GM12878 (cell line): ENCODE measurements at regions not wholly inside any gene's neighbourhood (a gene's known extent, or its start where the extent isn't known, plus 50 kb on each side); places are given as distances from the start of the nearest gene placed in this dataset.
A peak's percentile ranks its signal among the peaks of the same experiment; 100 is the strongest.

Experiments
- CBX5 ChIP-seq: sonication (generic); IDR thresholded peaks from 2 replicates; pipeline ENCODE4 v1.6.1; 2016; ENCODE audit warnings: low read depth, moderate library complexity, mild to moderate bottlenecking, inconsistent platforms
- CHD1 ChIP-seq: IDR thresholded peaks from 2 replicates; pipeline ENCODE4 v1.6.1; 2012; ENCODE audit warnings: low read depth, low read length, improper control_type of control experiment
- CREM ChIP-seq: IDR thresholded peaks from 2 replicates; pipeline ENCODE4 v1.6.1; 2014; ENCODE audit warnings: antibody characterized with exemption, low read depth
- DPF2 ChIP-seq: fragments of 450-650 bp; IDR thresholded peaks from 2 replicates; pipeline ENCODE4 v1.6.1; 2017; ENCODE audit warnings: mild to moderate bottlenecking
- EP300 ChIP-seq, 2 experiments: fragments of 150-350 bp in 1 of 2; IDR thresholded peaks; 2 replicates each; pipeline ENCODE4 v1.6.1; 2011 to 2012; ENCODE audit warnings: low read depth in 2 of 2, low read length in 2 of 2, borderline replicate concordance in 1 of 2, improper control_type of control experiment in 1 of 2, inconsistent platforms in 1 of 2; ENCODE audit not compliant: control insufficient read depth in 1 of 2
- ESRRA ChIP-seq: IDR thresholded peaks from 2 replicates; pipeline ENCODE4 v1.6.1; 2012; ENCODE audit warnings: mild to moderate bottlenecking, low read length, improper control_type of control experiment
- HDAC2 ChIP-seq: fragments of 200-600 bp; sonication (generic); IDR thresholded peaks from 2 replicates; pipeline ENCODE4 v1.6.1; 2017
- HDGF ChIP-seq: fragments of 450-650 bp; IDR thresholded peaks from 2 replicates; pipeline ENCODE4 v1.6.1; 2016; ENCODE audit warnings: antibody characterized with exemption
- IRF4 ChIP-seq: IDR thresholded peaks from 2 replicates; pipeline ENCODE4 v1.6.1; 2011; ENCODE audit warnings: low read depth, low read length
- KLF5 ChIP-seq: fragments of 450-650 bp; IDR thresholded peaks from 2 replicates; pipeline ENCODE4 v1.6.1; 2014; ENCODE audit warnings: mild to moderate bottlenecking; ENCODE audit not compliant: partially characterized antibody
- MEF2A ChIP-seq: IDR thresholded peaks from 2 replicates; pipeline ENCODE4 v1.6.1; 2011; ENCODE audit warnings: low read depth, mild to moderate bottlenecking, low read length, moderate library complexity; ENCODE audit not compliant: insufficient read depth
- NBN ChIP-seq: fragments of 450-650 bp; IDR thresholded peaks from 2 replicates; pipeline ENCODE4 v1.6.1; 2016
- NFIC ChIP-seq: IDR thresholded peaks from 2 replicates; pipeline ENCODE4 v1.6.1; 2012; ENCODE audit warnings: low read depth, mild to moderate bottlenecking, inconsistent platforms, low read length, moderate library complexity
- PAX8 ChIP-seq: fragments of 450-650 bp; IDR thresholded peaks from 2 replicates; pipeline ENCODE4 v1.6.1; 2017; ENCODE audit warnings: mild to moderate bottlenecking, moderate library complexity
- POLR2AphosphoS5 ChIP-seq: IDR thresholded peaks from 2 replicates; pipeline ENCODE4 v1.6.1; 2011; ENCODE audit warnings: mild to moderate bottlenecking, low read length, inconsistent platforms
- RAD51 ChIP-seq: fragments of 450-650 bp; IDR thresholded peaks from 2 replicates; pipeline ENCODE4 v1.6.1; 2016; ENCODE audit warnings: moderate library complexity, mild to moderate bottlenecking, inconsistent platforms
- STAT1 ChIP-seq: fragments of 450-650 bp; conservative IDR thresholded peaks from 2 replicates; pipeline ENCODE4 v1.6.1; 2014; ENCODE audit warnings: antibody characterized with exemption, mild to moderate bottlenecking
- TCF3 ChIP-seq: IDR thresholded peaks from 2 replicates; pipeline ENCODE4 v1.6.1; 2012; ENCODE audit warnings: low read depth, mild to moderate bottlenecking, low read length, borderline replicate concordance; ENCODE audit not compliant: insufficient read depth
- USF1 ChIP-seq: IDR thresholded peaks from 2 replicates; pipeline ENCODE4 v1.6.1; 2011; ENCODE audit warnings: borderline replicate concordance, low read depth, mild to moderate bottlenecking, moderate library complexity, mixed read lengths, low read length; ENCODE audit not compliant: insufficient read depth; ENCODE audit errors: extremely low read length
- USF2 ChIP-seq: IDR thresholded peaks from 2 replicates; pipeline ENCODE4 v1.6.1; 2011; ENCODE audit warnings: low read depth, low read length, improper control_type of control experiment, borderline replicate concordance
- ZBED1 ChIP-seq: IDR thresholded peaks from 2 replicates; pipeline ENCODE4 v1.6.1; 2016; ENCODE audit warnings: borderline replicate concordance
- ZBTB40 ChIP-seq: fragments of 450-650 bp; IDR thresholded peaks from 2 replicates; pipeline ENCODE4 v1.6.1; 2016; ENCODE audit warnings: mild to moderate bottlenecking, moderate library complexity, borderline replicate concordance
- ZNF24 ChIP-seq: fragments of 450-650 bp; IDR thresholded peaks from 2 replicates; pipeline ENCODE4 v1.6.1; 2017; ENCODE audit warnings: antibody characterized with exemption, mild to moderate bottlenecking
- TF ChIP-seq, protein P1 (sequence below): fragments of 450-650 bp; IDR thresholded peaks from 2 replicates; pipeline ENCODE4 v1.6.1; 2017; ENCODE audit warnings: mild to moderate bottlenecking, low read depth, inconsistent platforms; ENCODE audit not compliant: poor library complexity, severe bottlenecking

DNA sequence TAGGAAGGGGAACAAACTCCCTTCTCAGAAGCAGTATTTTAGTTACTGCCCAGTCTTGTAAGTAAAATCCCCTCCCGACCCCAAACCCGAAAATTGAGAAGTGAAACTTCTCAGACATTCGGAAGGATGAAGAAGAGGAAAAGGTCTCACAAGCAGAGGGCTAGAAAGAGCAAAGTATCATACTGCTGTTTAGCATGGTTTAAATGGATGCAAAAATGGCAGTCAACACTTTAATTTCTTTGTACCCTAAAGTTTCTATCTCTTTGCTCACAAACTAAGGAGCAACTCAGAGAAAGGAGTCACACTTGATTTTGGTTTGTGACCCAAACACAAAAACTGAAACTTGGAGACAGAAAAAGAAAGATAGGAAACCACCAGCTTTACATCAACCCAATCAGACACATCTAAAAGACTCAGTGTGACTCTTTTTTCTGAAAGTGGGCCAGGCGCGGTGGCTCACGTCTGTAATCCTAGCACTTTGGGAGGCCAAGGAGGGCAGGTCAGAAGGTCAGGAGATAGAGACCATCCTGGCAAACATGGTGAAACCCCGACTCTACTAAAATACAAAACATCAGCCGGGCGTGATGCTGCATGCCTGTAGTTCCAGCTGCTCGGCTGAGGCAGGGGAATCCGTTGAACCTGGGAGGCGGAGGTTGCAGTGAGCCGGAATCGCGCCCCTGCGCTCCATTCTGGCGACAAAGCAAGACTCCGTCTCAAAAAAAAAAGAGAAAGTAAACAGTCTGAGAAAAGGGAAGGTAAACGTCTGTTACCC is 63.2 kb upstream of the ATP11B start (continued):
- TF ChIP-seq TCF3 (no peak), ZBED1 (peak; percentile 33; the same call in 1 of the 2 replicates), CHD1 (no peak), POLR2AphosphoS5 (no peak), HDAC2 (no peak), ZNF24 (no peak), EP300 (IDR thresholded peaks at IDR 0.05; ENCODE audit: borderline replicate concordance in 1 of 2, control insufficient read depth in 1 of 2, low read depth in 2 of 2, low read length in 2 of 2) (peak; percentile 26 to 51; a peak in 1 of 4 replicates), RAD51 (no peak), USF1 (no peak), IRF4 (peak; percentile 73; the same call in 1 of the 2 replicates), NBN (0 out of 2 replicates have a peak, but pooled peaks have one; percentile 33), HDGF (no peak), CBX5 (0 out of 2 replicates have a peak, but pooled peaks have one; percentile 44), CREM (0 out of 2 replicates have a peak, but pooled peaks have one; percentile 7), STAT1 (no peak), ZBTB40 (no peak), MEF2A (peak; percentile 46; the same call in 1 of the 2 replicates), ESRRA (no peak), DPF2 (peak; percentile 90; the same call in 1 of the 2 replicates), NFIC (peak; percentile 67), KLF5 (no peak), PAX8 (no peak), USF2 (no peak)
- TF ChIP-seq, protein P1, sequence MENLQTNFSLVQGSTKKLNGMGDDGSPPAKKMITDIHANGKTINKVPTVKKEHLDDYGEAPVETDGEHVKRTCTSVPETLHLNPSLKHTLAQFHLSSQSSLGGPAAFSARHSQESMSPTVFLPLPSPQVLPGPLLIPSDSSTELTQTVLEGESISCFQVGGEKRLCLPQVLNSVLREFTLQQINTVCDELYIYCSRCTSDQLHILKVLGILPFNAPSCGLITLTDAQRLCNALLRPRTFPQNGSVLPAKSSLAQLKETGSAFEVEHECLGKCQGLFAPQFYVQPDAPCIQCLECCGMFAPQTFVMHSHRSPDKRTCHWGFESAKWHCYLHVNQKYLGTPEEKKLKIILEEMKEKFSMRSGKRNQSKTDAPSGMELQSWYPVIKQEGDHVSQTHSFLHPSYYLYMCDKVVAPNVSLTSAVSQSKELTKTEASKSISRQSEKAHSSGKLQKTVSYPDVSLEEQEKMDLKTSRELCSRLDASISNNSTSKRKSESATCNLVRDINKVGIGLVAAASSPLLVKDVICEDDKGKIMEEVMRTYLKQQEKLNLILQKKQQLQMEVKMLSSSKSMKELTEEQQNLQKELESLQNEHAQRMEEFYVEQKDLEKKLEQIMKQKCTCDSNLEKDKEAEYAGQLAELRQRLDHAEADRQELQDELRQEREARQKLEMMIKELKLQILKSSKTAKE, result peak; percentile 69
